ENCODE measurements at regions not wholly inside any gene's neighbourhood (a gene's known extent, or its start where the extent isn't known, plus 50 kb on each side); places are given as distances from the start of the nearest gene placed in this dataset.

- no peak for TF ChIP-seq CTCF (IDR thresholded peaks at IDR 0.05; ENCODE audit: low read depth, low read length)
- in situ Hi-C loops (cut with HindIII; ENCODE audit: low sequenced_read_pairs) = no loop called here
- no peak for DNase-seq (ENCODE audit: low read depth, low spot score)
- H3K4me3 ChIP-seq (ENCODE audit: low read depth, low read length) = no peak overlapping the region
Observed at GRCh38 chr2:5479265-5479928, 212.8 kb upstream of the SOX11 start.

- peak; percentile 63 for DNase-seq (ENCODE audit: low read depth, low spot score)
- no peak for TF ChIP-seq CTCF (IDR thresholded peaks at IDR 0.05; ENCODE audit: low read depth, low read length)
- in situ Hi-C loops (cut with HindIII; ENCODE audit: low sequenced_read_pairs) = no loop called here
- no peak overlapping the region for H3K4me3 ChIP-seq (ENCODE audit: low read depth, low read length)
Observed at GRCh38 chr2:5482929-5483331, 209.3 kb upstream of the SOX11 start.

GRCh38 chr2:5484868-5485267, 207.3 kb upstream of the SOX11 start:
- no peak for DNase-seq (ENCODE audit: low read depth, low spot score)
- no peak for TF ChIP-seq CTCF (IDR thresholded peaks at IDR 0.05; ENCODE audit: low read depth, low read length)
- in situ Hi-C loops (cut with HindIII; ENCODE audit: low sequenced_read_pairs) = no loop called here
- no peak overlapping the region for H3K4me3 ChIP-seq (ENCODE audit: low read depth, low read length)

GRCh38 chr2:5491523-5491922, 200.7 kb upstream of the SOX11 start:
- in situ Hi-C loops (cut with HindIII; ENCODE audit: low sequenced_read_pairs) = no loop called here
- TF ChIP-seq CTCF (IDR thresholded peaks at IDR 0.05; ENCODE audit: low read depth, low read length) = no peak
- no peak overlapping the region for H3K4me3 ChIP-seq (ENCODE audit: low read depth, low read length)
- DNase-seq (ENCODE audit: low read depth, low spot score) = no peak

- no peak for DNase-seq (ENCODE audit: low read depth, low spot score)
- no peak overlapping the region for H3K4me3 ChIP-seq (ENCODE audit: low read depth, low read length)
- in situ Hi-C loops (cut with HindIII; ENCODE audit: low sequenced_read_pairs) = no loop called here
- TF ChIP-seq CTCF (IDR thresholded peaks at IDR 0.05; ENCODE audit: low read depth, low read length) = no peak
Observed at GRCh38 chr2:5493256-5493655, 198.9 kb upstream of the SOX11 start.

- no peak for TF ChIP-seq CTCF (IDR thresholded peaks at IDR 0.05; ENCODE audit: low read depth, low read length)
- H3K4me3 ChIP-seq (ENCODE audit: low read depth, low read length) = no peak overlapping the region
- no peak for DNase-seq (ENCODE audit: low read depth, low spot score)
- in situ Hi-C loops (cut with HindIII; ENCODE audit: low sequenced_read_pairs) = no loop called here
Observed at GRCh38 chr2:5494212-5494611, 198.0 kb upstream of the SOX11 start.
